HCT116 (cell line): ENCODE measurements at regions not wholly inside any gene's neighbourhood (a gene's known extent, or its start where the extent isn't known, plus 50 kb on each side); places are given as distances from the start of the nearest gene placed in this dataset.

ENCODE experiments used
- ATAC-seq: fragments of 200-7000 bp; cut with Tn5 transposase; 2 replicates; pipeline ENCODE4 v1.9.1; 2020; ENCODE audit warnings: mild to moderate bottlenecking, moderate library complexity
- BruUV-seq: library from RNA; stranded (reverse); fragments of 400-500 nt; replicated peaks from 2 replicates; lab custom pipeline; 2021; lab: Mats Ljungman, UMichigan
- CTCF ChIA-PET: fragments of 300-600 bp; sonication (Branson Sonifier 250); formaldehyde crosslinking; loops from one replicate; lab custom pipeline; 2021; ENCODE audit warnings: antibody characterized with exemption; lab: Charles Lee
- POLR2A ChIA-PET: fragments of 300-600, 350-600 bp; sonication (Branson Sonifier 250); formaldehyde crosslinking; loops from one replicate; lab custom pipeline; 2021; ENCODE audit warnings: antibody characterized with exemption; lab: Charles Lee
- RAD21 ChIA-PET, 2 experiments: fragments of 300-600 bp; sonication (Branson Sonifier 250); formaldehyde crosslinking; loops; one replicate each; lab custom pipeline; 2023; ENCODE audit warnings: low total read pairs in 2 of 2; ENCODE audit not compliant: uncharacterized antibody in 2 of 2, unreplicated experiment in 2 of 2, low non-redundant PET in 1 of 2; lab: Charles Lee
- DNase-seq: peaks from one replicate; pipeline ENCODE4 v3.0.0-alpha.2; 2010; ENCODE audit warnings: low read depth, low spot score
- H2AFZ ChIP-seq: fragments of 200-600 bp; shearing (Covaris generic), sonication (generic); 2 replicates; pipeline ENCODE4 v1.6.1; 2017; ENCODE audit warnings: low read depth, mixed run types, mixed read lengths, antibody characterized with exemption, low read length; ENCODE audit not compliant: poor library complexity, severe bottlenecking
- H3K27ac ChIP-seq: 2 replicates; pipeline ENCODE4 v1.5.1; 2012; ENCODE audit warnings: low read depth, low read length
- H3K27me3 ChIP-seq: fragments of 200-600 bp; sonication (generic); 2 replicates; pipeline ENCODE4 v1.6.1; 2016; ENCODE audit warnings: mixed run types, low read length, mixed read lengths; ENCODE audit not compliant: insufficient read depth
- H3K36me3 ChIP-seq, 2 experiments: fragments of 200-500 bp in 1 of 2; fragments of 200-600 bp in 1 of 2; sonication (Bioruptor generic) in 1 of 2; sonication (generic) in 1 of 2; 2 replicates each; pipeline versions ENCODE4 v1.5.1 to v1.6.1; 2014 to 2016; ENCODE audit warnings: low read length in 2 of 2, inconsistent platforms in 1 of 2, mixed read lengths in 1 of 2, mixed run types in 1 of 2; ENCODE audit not compliant: insufficient read depth in 2 of 2, control insufficient read depth in 1 of 2
- H3K4me1 ChIP-seq, 2 experiments: fragments of 200-600 bp in 1 of 2; sonication (generic) in 1 of 2; 2 replicates each; pipeline versions ENCODE4 v1.5.1 to v1.6.1; 2012 to 2017; ENCODE audit warnings: low read length in 2 of 2, inconsistent platforms in 1 of 2, mild to moderate bottlenecking in 1 of 2, mixed read lengths in 1 of 2, mixed run types in 1 of 2, moderate library complexity in 1 of 2; ENCODE audit not compliant: insufficient read depth in 2 of 2, control insufficient read depth in 1 of 2
- H3K4me2 ChIP-seq: fragments of 200-600 bp; sonication (generic); 2 replicates; pipeline ENCODE4 v1.6.1; 2017; ENCODE audit warnings: mixed run types, low read length, mixed read lengths
- H3K4me3 ChIP-seq, 2 experiments: fragments of 200-600 bp in 1 of 2; sonication (generic) in 1 of 2; replicated peaks in 1 of 2; 2 replicates each; pipeline ENCODE4 v1.5.1; 2011 to 2016; ENCODE audit warnings: low read length in 2 of 2, control low read depth in 1 of 2, low read depth in 1 of 2, mild to moderate bottlenecking in 1 of 2, mixed read lengths in 1 of 2, mixed run types in 1 of 2
- H3K79me2 ChIP-seq: fragments of 200-600 bp; sonication (generic); 2 replicates; pipeline ENCODE4 v1.6.1; 2017; ENCODE audit warnings: mild to moderate bottlenecking, mixed run types, low read length, moderate library complexity, mixed read lengths; ENCODE audit not compliant: insufficient read depth
- H3K9ac ChIP-seq: fragments of 200-600 bp; sonication (generic); 2 replicates; pipeline ENCODE4 v1.6.1; 2016; ENCODE audit warnings: low read length, mixed read lengths
- H3K9me2 ChIP-seq: fragments of 200-600 bp; sonication (generic), shearing (Covaris generic); 2 replicates; pipeline ENCODE4 v1.6.1; 2017; ENCODE audit warnings: mixed run types, mild to moderate bottlenecking, moderate library complexity; ENCODE audit not compliant: insufficient read depth
- H3K9me3 ChIP-seq, 2 experiments: fragments of 200-500 bp in 1 of 2; fragments of 200-600 bp in 1 of 2; sonication (Bioruptor generic) in 1 of 2; sonication (generic) in 1 of 2; 2 replicates each; pipeline ENCODE4 v1.6.1; 2014 to 2017; ENCODE audit warnings: low read length in 2 of 2, mixed read lengths in 2 of 2, inconsistent platforms in 1 of 2, low read depth in 1 of 2, mild to moderate bottlenecking in 1 of 2, mixed run types in 1 of 2, moderate library complexity in 1 of 2; ENCODE audit not compliant: control insufficient read depth in 1 of 2, insufficient read depth in 1 of 2
- H4K20me1 ChIP-seq: fragments of 200-600 bp; sonication (generic), shearing (Covaris generic); 2 replicates; pipeline ENCODE4 v1.6.1; 2017; ENCODE audit warnings: mixed run types, mild to moderate bottlenecking, moderate library complexity; ENCODE audit not compliant: insufficient read depth
- CBX3 ChIP-seq: IDR thresholded peaks from 2 replicates; pipeline ENCODE4 v1.6.1; 2012; ENCODE audit warnings: low read depth
- ELF1 ChIP-seq: IDR thresholded peaks from 2 replicates; pipeline ENCODE4 v1.6.1; 2012; ENCODE audit warnings: low read depth, borderline replicate concordance
- FOSL1 ChIP-seq: IDR thresholded peaks from 2 replicates; pipeline ENCODE4 v1.6.1; 2012; ENCODE audit warnings: low read depth
- JUND ChIP-seq: IDR thresholded peaks from 2 replicates; pipeline ENCODE4 v1.6.1; 2012
- POLR2AphosphoS5 ChIP-seq: IDR thresholded peaks from 2 replicates; pipeline ENCODE4 v1.6.1; 2011; ENCODE audit warnings: mild to moderate bottlenecking, low read depth, low read length, moderate library complexity
- RAD21 ChIP-seq: IDR thresholded peaks from 2 replicates; pipeline ENCODE4 v1.6.1; 2012; ENCODE audit warnings: low read depth, mild to moderate bottlenecking
- TCF7L2 ChIP-seq: IDR thresholded peaks from 2 replicates; pipeline ENCODE4 v1.7.0; 2011; ENCODE audit warnings: borderline replicate concordance, inconsistent platforms; ENCODE audit not compliant: insufficient read depth, insufficient read length; ENCODE audit errors: extremely low read depth
- ZFX ChIP-seq: fragments of 450-650 bp; IDR thresholded peaks from 2 replicates; pipeline ENCODE4 v1.6.1; 2017
- ZNF274 ChIP-seq: fragments of 200-500 bp; sonication (Bioruptor generic); IDR thresholded peaks from 2 replicates; pipeline ENCODE4 v1.6.1; 2014; ENCODE audit warnings: mild to moderate bottlenecking, low read depth, low read length, inconsistent platforms
- intact Hi-C: fragments of 100-400 bp; cut with micrococcal nuclease; formaldehyde crosslinking; loops from 2 replicates; pipeline ENCODE4 v1.10.0; 2022

DNA sequence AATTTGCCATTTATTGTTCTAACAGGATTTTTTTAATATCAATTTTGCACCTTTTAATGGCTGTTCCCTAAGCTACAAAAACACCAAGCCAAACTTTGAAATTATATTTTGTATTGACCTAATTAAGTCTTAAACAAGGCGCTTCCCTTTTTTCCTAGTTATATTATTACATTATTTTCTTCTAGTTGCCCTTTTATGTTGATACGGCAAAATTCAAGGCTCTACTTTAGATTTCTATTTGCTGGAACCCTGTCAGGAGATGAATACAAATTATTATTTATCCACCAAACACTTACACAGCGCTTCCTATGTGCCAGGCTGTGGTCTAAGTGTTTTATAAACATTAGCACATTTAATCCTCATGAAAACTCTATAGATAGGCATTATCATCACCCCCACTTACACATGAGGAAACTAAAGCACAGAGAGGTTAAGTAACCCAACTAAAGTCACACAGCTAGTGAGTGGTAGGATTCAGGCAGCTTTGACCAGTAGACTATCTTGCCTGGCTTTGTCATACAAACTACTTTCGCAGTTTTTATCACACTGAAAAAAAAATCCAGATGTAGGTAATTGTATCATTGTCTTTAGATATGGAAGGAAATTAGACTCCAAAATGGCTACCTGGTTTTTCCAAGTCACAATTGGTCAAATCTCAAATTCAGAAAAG is 456.5 kb downstream of the STK39 start:
- DNase-seq (no peak), ATAC-seq (no peak)
- no TSS peak for BruUV-seq
- Histone ChIP-seq H3K4me3 (no peak overlapping the region), H3K4me1 (no peaks in the 10 kb centered on the region), H3K27ac (no peak overlapping the region), H3K9ac (no peak overlapping the region), H3K9me2 (no peaks in the 10 kb centered on the region), H3K9me3 (no peaks in the 10 kb centered on the region), H3K36me3 (no peaks in the 10 kb centered on the region), H3K4me2 (no peak overlapping the region), H2AFZ (no peak overlapping the region), H3K79me2 (no peaks in the 10 kb centered on the region), H4K20me1 (no peaks in the 10 kb centered on the region), H3K27me3 (peaks cover 38% of the 10 kb centered on the region)
- ChIA-PET CTCF (no interaction called here), POLR2A (no interaction called here), RAD21 (no interaction called here)
- no peak for TF ChIP-seq JUND
- intact Hi-C loops, result no loop called here

DNA sequence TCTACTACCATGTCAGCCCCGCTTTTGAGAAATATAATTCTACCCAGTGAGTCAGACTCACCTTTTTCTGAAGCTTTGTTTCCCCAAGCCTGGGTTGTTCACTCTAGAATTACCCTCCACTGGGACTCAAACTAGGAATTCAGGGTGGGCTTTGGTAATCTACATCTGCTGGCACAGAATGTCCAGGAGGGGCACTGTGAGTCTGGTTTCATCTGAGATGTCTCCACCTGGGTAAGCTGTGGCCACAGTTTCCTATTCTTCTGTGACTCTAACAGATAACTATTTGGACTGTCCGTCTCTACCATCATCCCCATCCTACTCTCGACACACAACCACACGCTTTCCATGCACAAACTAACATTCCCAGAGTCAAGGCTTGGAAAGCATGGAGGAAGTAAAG is 457.2 kb downstream of the STK39 start:
- Histone ChIP-seq H3K36me3 (no peaks in the 10 kb centered on the region), H3K4me2 (no peak overlapping the region), H3K4me1 (no peaks in the 10 kb centered on the region), H3K79me2 (no peaks in the 10 kb centered on the region), H3K9ac (no peak overlapping the region), H2AFZ (no peak overlapping the region), H3K4me3 (no peak overlapping the region), H3K9me3 (no peaks in the 10 kb centered on the region), H3K27me3 (peaks cover 43% of the 10 kb centered on the region), H3K9me2 (no peaks in the 10 kb centered on the region), H3K27ac (no peak overlapping the region), H4K20me1 (no peaks in the 10 kb centered on the region)
- no TSS peak for BruUV-seq
- TF ChIP-seq CBX3 (no peak), ELF1 (no peak), ZFX (no peak), TCF7L2 (no peak), FOSL1 (no peak), RAD21 (no peak), ZNF274 (no peak), POLR2AphosphoS5 (no peak)
- intact Hi-C loops, result no loop called here
- ATAC-seq (no peak), DNase-seq (no peak)
- ChIA-PET CTCF (no interaction called here), RAD21 (no interaction called here), POLR2A (no interaction called here)
